H1 (cell line): ENCODE measurements at regions not wholly inside any gene's neighbourhood (a gene's known extent, or its start where the extent isn't known, plus 50 kb on each side); places are given as distances from the start of the nearest gene placed in this dataset.

ENCODE experiments used
- CTBP2 ChIP-seq: IDR thresholded peaks from 2 replicates; pipeline ENCODE4 v1.7.0; 2011; ENCODE audit warnings: borderline replicate concordance, mild to moderate bottlenecking, moderate library complexity, mixed read lengths, low read length; ENCODE audit not compliant: insufficient read depth, insufficient read length
- EZH2 ChIP-seq: fragments of 200-600 bp; sonication (generic); IDR thresholded peaks from 2 replicates; pipeline ENCODE4 v1.7.1; 2012; ENCODE audit warnings: low read depth, mild to moderate bottlenecking, moderate library complexity, low read length, inconsistent platforms; ENCODE audit not compliant: severe bottlenecking
- GTF2F1 ChIP-seq: IDR thresholded peaks from 2 replicates; pipeline ENCODE4 v1.6.1; 2012; ENCODE audit warnings: low read depth, low read length, improper control_type of control experiment, borderline replicate concordance
- POU5F1 ChIP-seq: IDR thresholded peaks from 2 replicates; pipeline ENCODE4 v1.6.1; 2011; ENCODE audit warnings: low read depth, mild to moderate bottlenecking, low read length, moderate library complexity
- TBP ChIP-seq: IDR thresholded peaks from 2 replicates; pipeline ENCODE4 v1.6.1; 2011; ENCODE audit warnings: low read depth, low read length, improper control_type of control experiment
- TEAD4 ChIP-seq: IDR thresholded peaks from 2 replicates; pipeline ENCODE4 v1.6.1; 2012; ENCODE audit warnings: low read depth, low read length, inconsistent platforms, mixed read lengths
- ZNF274 ChIP-seq: IDR thresholded peaks from 2 replicates; pipeline ENCODE4 v1.7.0; 2012; ENCODE audit warnings: low read length, borderline replicate concordance; ENCODE audit errors: extremely low read depth

- TF ChIP-seq EZH2 (no peak), GTF2F1 (no peak), TEAD4 (no peak), TBP (no peak), CTBP2 (no peak), ZNF274 (no peak), POU5F1 (no peak)
- TF ChIP-seq, all 59 proteins: peak for 0
These were observed 1038.1 kb upstream of the PCDH20 start (continued) for GRCh38 chr13:62453761-62454160.
